H1 (cell line): ENCODE measurements at regions not wholly inside any gene's neighbourhood (a gene's known extent, or its start where the extent isn't known, plus 50 kb on each side); places are given as distances from the start of the nearest gene placed in this dataset.

Experiments
- CTCF ChIA-PET: fragments of 300-600 bp; sonication (Branson Sonifier 250); formaldehyde crosslinking; loops from one replicate; lab custom pipeline; 2021; ENCODE audit not compliant: partially characterized antibody; lab: Charles Lee
- POLR2A ChIA-PET: fragments of 300-600 bp; sonication (Branson Sonifier 250); formaldehyde crosslinking; loops from one replicate; lab custom pipeline; 2021; ENCODE audit warnings: inconsistent platforms; ENCODE audit not compliant: partially characterized antibody; lab: Charles Lee
- DNase-seq, 2 experiments: peaks; one replicate each; pipeline versions ENCODE4 v3.0.0 to v3.0.0-alpha.2; 2010 to 2022; ENCODE audit warnings: low spot score in 2 of 2, low read depth in 1 of 2, mixed read lengths in 1 of 2
- FAIRE-seq: peaks from 2 replicates; lab custom pipeline; 2011; peaks lifted over from hg19 to GRCh38; lab: Jason Lieb, UNC
- H2AFZ ChIP-seq: 2 replicates; pipeline ENCODE4 v1.8.1; 2012; ENCODE audit warnings: low read length, inconsistent platforms
- H2AK5ac ChIP-seq: 2 replicates; pipeline ENCODE4 v1.6.1; 2013; ENCODE audit warnings: low read depth, low read length
- H2BK120ac ChIP-seq: replicated peaks from 2 replicates; pipeline ENCODE3; 2013; ENCODE audit warnings: low read depth, low read length, inconsistent platforms
- H2BK12ac ChIP-seq: 2 replicates; pipeline ENCODE4 v1.6.1; 2013; ENCODE audit warnings: low read depth, low read length
- H2BK15ac ChIP-seq: 2 replicates; pipeline ENCODE4 v1.6.1; 2013; ENCODE audit warnings: low read length
- H2BK20ac ChIP-seq: 2 replicates; pipeline ENCODE4 v1.6.1; 2013; ENCODE audit warnings: low read length
- H2BK5ac ChIP-seq: 2 replicates; pipeline ENCODE4 v1.6.1; 2013; ENCODE audit warnings: low read depth, low read length
- H3K14ac ChIP-seq: 2 replicates; pipeline ENCODE4 v1.6.1; 2013; ENCODE audit warnings: inconsistent platforms; ENCODE audit not compliant: insufficient read length
- H3K18ac ChIP-seq: 2 replicates; pipeline ENCODE4 v1.6.1; 2013; ENCODE audit warnings: low read length; ENCODE audit errors: extremely low read depth
- H3K23ac ChIP-seq: 2 replicates; pipeline ENCODE4 v1.6.1; 2013; ENCODE audit warnings: inconsistent platforms; ENCODE audit not compliant: insufficient read length
- H3K23me2 ChIP-seq: 2 replicates; pipeline ENCODE4 v1.6.1; 2013; ENCODE audit warnings: low read depth, low read length
- H3K27ac ChIP-seq: 2 replicates; pipeline ENCODE4 v1.6.1; 2011; ENCODE audit warnings: low read depth, low read length, inconsistent platforms
- H3K27me3 ChIP-seq, 4 experiments: replicated peaks in 1 of 4; 1 replicate in 1 of 4; 2 replicates in 3 of 4; pipeline versions ENCODE4 v1.6.1 to v1.8.1; 2011 to 2013; ENCODE audit warnings: low read length in 3 of 4, mild to moderate bottlenecking in 3 of 4, inconsistent platforms in 2 of 4, mixed read lengths in 2 of 4, moderate library complexity in 1 of 4; ENCODE audit not compliant: control insufficient read depth in 3 of 4, insufficient read depth in 3 of 4; ENCODE audit errors: extremely low read depth in 1 of 4
- H3K36me3 ChIP-seq, 4 experiments: 2 replicates each; pipeline versions ENCODE4 v1.6.1 to v1.8.1; 2011 to 2013; ENCODE audit warnings: mild to moderate bottlenecking in 4 of 4, low read length in 3 of 4, moderate library complexity in 2 of 4, control low read depth in 1 of 4, inconsistent platforms in 1 of 4; ENCODE audit not compliant: insufficient read depth in 4 of 4, control insufficient read depth in 2 of 4
- H3K4ac ChIP-seq: replicated peaks from 2 replicates; pipeline ENCODE3; 2013; ENCODE audit warnings: low read length, low read depth, mixed read lengths, inconsistent platforms; ENCODE audit not compliant: insufficient read length
- H3K4me1 ChIP-seq, 4 experiments: replicated peaks in 1 of 4; 1 replicate in 1 of 4; 2 replicates in 3 of 4; pipeline versions ENCODE4 v1.6.1 to v1.8.1; 2011 to 2013; ENCODE audit warnings: low read length in 3 of 4, inconsistent platforms in 2 of 4, mixed read lengths in 1 of 4; ENCODE audit not compliant: insufficient read depth in 4 of 4, control insufficient read depth in 3 of 4
- H3K4me2 ChIP-seq, 2 experiments: 2 replicates each; pipeline versions ENCODE4 v1.6.1 to v1.8.1; 2011 to 2013; ENCODE audit warnings: low read depth in 2 of 2, low read length in 2 of 2, control low read depth in 1 of 2, inconsistent platforms in 1 of 2, mild to moderate bottlenecking in 1 of 2; ENCODE audit not compliant: insufficient read depth in 1 of 2
- H3K4me3 ChIP-seq, 4 experiments: fragments of 200-600, 300-600 bp in 1 of 4; sonication (generic), shearing (Covaris generic), sonication (Bioruptor Twin) in 1 of 4; 2 replicates each; pipeline versions ENCODE4 v1.5.1 to v1.8.1; 2011 to 2016; ENCODE audit warnings: low read length in 4 of 4, low read depth in 3 of 4, control low read depth in 2 of 4, inconsistent platforms in 2 of 4, mild to moderate bottlenecking in 2 of 4, mixed read lengths in 1 of 4, moderate library complexity in 1 of 4; ENCODE audit not compliant: insufficient read depth in 2 of 4; ENCODE audit errors: extremely low read depth in 1 of 4
- H3K56ac ChIP-seq: replicated peaks from 2 replicates; pipeline ENCODE3; 2013; ENCODE audit warnings: low read depth, mild to moderate bottlenecking, mixed read lengths, low read length, inconsistent platforms; ENCODE audit not compliant: insufficient read length
- H3K79me1 ChIP-seq: 2 replicates; pipeline ENCODE4 v1.6.1; 2013; ENCODE audit warnings: low read depth, low read length, control low read depth
- H3K79me2 ChIP-seq, 2 experiments: 2 replicates each; pipeline versions ENCODE4 v1.6.1 to v1.8.1; 2012 to 2013; ENCODE audit warnings: low read length in 2 of 2, mild to moderate bottlenecking in 2 of 2, inconsistent platforms in 1 of 2; ENCODE audit not compliant: insufficient read depth in 2 of 2, control insufficient read depth in 1 of 2
- H3K9ac ChIP-seq, 4 experiments: replicated peaks in 1 of 4; 1 replicate in 1 of 4; 2 replicates in 3 of 4; pipeline versions ENCODE4 v1.6.1 to v1.8.1; 2011 to 2013; ENCODE audit warnings: low read depth in 3 of 4, low read length in 3 of 4, control low read depth in 2 of 4, mild to moderate bottlenecking in 2 of 4, moderate library complexity in 2 of 4, inconsistent platforms in 1 of 4; ENCODE audit errors: extremely low read depth in 1 of 4
- H3K9me3 ChIP-seq, 2 experiments: 2 replicates each; pipeline versions ENCODE4 v1.6.1 to v1.8.1; 2012 to 2013; ENCODE audit warnings: mild to moderate bottlenecking in 2 of 2, moderate library complexity in 2 of 2, control low read depth in 1 of 2, inconsistent platforms in 1 of 2, low read depth in 1 of 2, low read length in 1 of 2, mixed read lengths in 1 of 2; ENCODE audit not compliant: insufficient read depth in 2 of 2
- H4K20me1 ChIP-seq, 2 experiments: replicated peaks in 1 of 2; 2 replicates each; pipeline versions ENCODE3 to v1.8.1; 2011 to 2013; ENCODE audit warnings: inconsistent platforms in 2 of 2, low read length in 2 of 2, mild to moderate bottlenecking in 1 of 2; ENCODE audit not compliant: insufficient read depth in 2 of 2, control insufficient read depth in 1 of 2
- H4K5ac ChIP-seq: 2 replicates; pipeline ENCODE4 v1.6.1; 2013; ENCODE audit warnings: low read length, low read depth, mixed read lengths, inconsistent platforms; ENCODE audit not compliant: insufficient read length
- H4K8ac ChIP-seq: 2 replicates; pipeline ENCODE4 v1.8.0; 2013; ENCODE audit warnings: mild to moderate bottlenecking, moderate library complexity, low read length, inconsistent platforms; ENCODE audit not compliant: insufficient read depth; ENCODE audit errors: extremely low read depth
- H4K91ac ChIP-seq: replicated peaks from 2 replicates; pipeline ENCODE3; 2013; ENCODE audit warnings: low read length, mixed read lengths, inconsistent platforms; ENCODE audit not compliant: insufficient read length
- CBX8 ChIP-seq: fragments of 300-800, 300-1000 bp; sonication (generic); IDR thresholded peaks from 2 replicates; pipeline ENCODE4 v1.7.1; 2016; ENCODE audit warnings: low read depth, low read length, borderline replicate concordance
- CEBPB ChIP-seq: IDR thresholded peaks from 2 replicates; pipeline ENCODE4 v1.6.1; 2012; ENCODE audit warnings: low read depth, low read length
- CHD2 ChIP-seq: IDR thresholded peaks from 2 replicates; pipeline ENCODE4 v1.6.1; 2012; ENCODE audit warnings: low read length, improper control_type of control experiment
- CREB1 ChIP-seq: IDR thresholded peaks from 2 replicates; pipeline ENCODE4 v1.6.1; 2012; ENCODE audit warnings: inconsistent platforms
- EP300 ChIP-seq, 2 experiments: IDR thresholded peaks; 1 replicate in 1 of 2; 2 replicates in 1 of 2; pipeline ENCODE4 v1.6.1; 2011 to 2012; ENCODE audit warnings: low read depth in 2 of 2, low read length in 2 of 2, mild to moderate bottlenecking in 2 of 2, borderline replicate concordance in 1 of 2, inconsistent platforms in 1 of 2, moderate library complexity in 1 of 2
- FOSL1 ChIP-seq: IDR thresholded peaks from 2 replicates; pipeline ENCODE4 v1.6.1; 2011; ENCODE audit warnings: mild to moderate bottlenecking, low read depth, low read length, moderate library complexity; ENCODE audit not compliant: insufficient read depth
- GTF2F1 ChIP-seq: IDR thresholded peaks from 2 replicates; pipeline ENCODE4 v1.6.1; 2012; ENCODE audit warnings: low read depth, low read length, improper control_type of control experiment, borderline replicate concordance
- HDAC2 ChIP-seq, 2 experiments: fragments of 300-600 bp in 1 of 2; sonication (generic) in 1 of 2; IDR thresholded peaks; 2 replicates each; pipeline ENCODE4 v1.6.1; 2011 to 2012; ENCODE audit warnings: low read depth in 2 of 2, low read length in 2 of 2, mild to moderate bottlenecking in 2 of 2, moderate library complexity in 2 of 2, borderline replicate concordance in 1 of 2, inconsistent platforms in 1 of 2
- HDAC6 ChIP-seq: IDR thresholded peaks from one replicate; pipeline ENCODE4 v1.7.1; 2012; ENCODE audit warnings: low read depth, mild to moderate bottlenecking, inconsistent platforms, low read length, moderate library complexity
- MAFK ChIP-seq: IDR thresholded peaks from 2 replicates; pipeline ENCODE4 v1.6.1; 2012; ENCODE audit warnings: low read depth, mild to moderate bottlenecking, improper control_type of control experiment, low read length
- NRF1 ChIP-seq: IDR thresholded peaks from 2 replicates; pipeline ENCODE4 v1.6.1; 2011; ENCODE audit warnings: mild to moderate bottlenecking, low read depth, low read length, improper control_type of control experiment
- POLR2AphosphoS5 ChIP-seq: IDR thresholded peaks from 2 replicates; pipeline ENCODE4 v1.6.1; 2011; ENCODE audit warnings: low read depth, low read length
- TCF12 ChIP-seq: IDR thresholded peaks from 2 replicates; pipeline ENCODE4 v1.6.1; 2011; ENCODE audit warnings: low read depth, mild to moderate bottlenecking, low read length
- ZNF274 ChIP-seq: IDR thresholded peaks from 2 replicates; pipeline ENCODE4 v1.7.0; 2012; ENCODE audit warnings: low read length, borderline replicate concordance; ENCODE audit errors: extremely low read depth
- WGBS, 2 experiments: shearing (Covaris generic) in 1 of 2; methylation state at CpG; one replicate each; pipeline versions ENCODE4 v1.1.6 to v1.1.7; 2013 to 2015; ENCODE audit warnings: low lambda C conversion rate in 2 of 2, mixed read lengths in 2 of 2, inconsistent platforms in 1 of 2, low coverage in 1 of 2, missing lambda C conversion rate in 1 of 2; ENCODE audit not compliant: insufficient replicate concordance in 2 of 2, insufficient coverage in 1 of 2, insufficient read length in 1 of 2; ENCODE audit errors: extremely low coverage in 1 of 2, missing lambda C conversion rate in 1 of 2; 5-methylcytosine and 5-hydroxymethylcytosine counted together
- TF ChIP-seq, protein P1 (sequence below): IDR thresholded peaks from 2 replicates; pipeline ENCODE4 v1.6.1; 2011; ENCODE audit warnings: low read length, improper control_type of control experiment

- CTCF ChIA-PET: interaction anchor here (1.0 kb wide), 1 partner anchor 630 kb away, joined by 3 read pairs; no protein-coding TSS in a partner anchor
- WGBS, 2 experiments: 96% methylated on average over 4 of the region's 4 CpGs; no CpG with 5 or more reads in 1 of the 2 experiments
- TF ChIP-seq POLR2AphosphoS5 (no peak), TCF12 (no peak), NRF1 (no peak), EP300 (IDR thresholded peaks at IDR 0.05; ENCODE audit: borderline replicate concordance in 1 of 2, low read depth in 2 of 2, low read length in 2 of 2) (no peak), MAFK (no peak), FOSL1 (no peak), HDAC2 (IDR thresholded peaks at IDR 0.05; ENCODE audit: borderline replicate concordance in 1 of 2, low read depth in 2 of 2, low read length in 2 of 2) (no peak), HDAC6 (no peak), ZNF274 (no peak), CREB1 (no peak), CHD2 (no peak), CEBPB (no peak), GTF2F1 (no peak), CBX8 (no peak)
- TF ChIP-seq, protein P1, sequence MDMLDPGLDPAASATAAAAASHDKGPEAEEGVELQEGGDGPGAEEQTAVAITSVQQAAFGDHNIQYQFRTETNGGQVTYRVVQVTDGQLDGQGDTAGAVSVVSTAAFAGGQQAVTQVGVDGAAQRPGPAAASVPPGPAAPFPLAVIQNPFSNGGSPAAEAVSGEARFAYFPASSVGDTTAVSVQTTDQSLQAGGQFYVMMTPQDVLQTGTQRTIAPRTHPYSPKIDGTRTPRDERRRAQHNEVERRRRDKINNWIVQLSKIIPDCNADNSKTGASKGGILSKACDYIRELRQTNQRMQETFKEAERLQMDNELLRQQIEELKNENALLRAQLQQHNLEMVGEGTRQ: no peak
These were observed 424.6 kb downstream of the PABPC4L start for GRCh38 chr4:133776961-133777360.

More at GRCh38 chr4:133776961-133777360, 424.6 kb downstream of the PABPC4L start:
- no peaks in the 10 kb centered on the region for H3K4me1 ChIP-seq
- no peak overlapping the region for H2BK20ac ChIP-seq
- no peak overlapping the region for H3K4ac ChIP-seq
- H3K9me3 ChIP-seq: peaks cover 6 to 8% of the 10 kb centered on the region in 2 experiments; a peak in 3 of 4 replicates
- H3K27ac ChIP-seq: no peak overlapping the region
- no peak overlapping the region for H2BK15ac ChIP-seq
- H3K79me1 ChIP-seq: no peaks in the 10 kb centered on the region
- H3K79me2 ChIP-seq: no peaks in the 10 kb centered on the region
- no peak overlapping the region for H2AK5ac ChIP-seq
- no peak overlapping the region for H3K14ac ChIP-seq
- H2AFZ ChIP-seq: no peak overlapping the region
- no peak overlapping the region for H2BK12ac ChIP-seq
- POLR2A ChIA-PET: no interaction called here
- no peak overlapping the region for H3K23ac ChIP-seq
- H3K23me2 ChIP-seq: no peaks in the 10 kb centered on the region
- H3K18ac ChIP-seq: no peak overlapping the region
- H2BK5ac ChIP-seq: no peak overlapping the region
- DNase-seq (no peak), FAIRE-seq (no peak)
- no peak overlapping the region for H4K8ac ChIP-seq
- H3K9ac ChIP-seq: no peak overlapping the region
- no peak overlapping the region for H4K91ac ChIP-seq
- no peak overlapping the region for H3K56ac ChIP-seq
- no peaks in the 10 kb centered on the region for H3K36me3 ChIP-seq
- H3K4me3 ChIP-seq: no peak overlapping the region
- H2BK120ac ChIP-seq: no peak overlapping the region
- no peaks in the 10 kb centered on the region for H3K27me3 ChIP-seq
- H4K5ac ChIP-seq: no peak overlapping the region
- no peaks in the 10 kb centered on the region for H4K20me1 ChIP-seq
- no peak overlapping the region for H3K4me2 ChIP-seq
